ENCODE measurements at regions not wholly inside any gene's neighbourhood (a gene's known extent, or its start where the extent isn't known, plus 50 kb on each side); places are given as distances from the start of the nearest gene placed in this dataset.
"Not testable (repeated sequence)": the region's sequence is repeated elsewhere in the genome, so short reads cannot be mapped to it uniquely, and the experiment has no call there.

- WGBS, 2 experiments (ENCODE audit: insufficient coverage in 2 of 2), result 92 to 100% methylated on average over 1 to 2 of the region's 8 CpGs
- Histone ChIP-seq H3K4me3 (ENCODE audit: extremely low read depth, insufficient read depth, low read length, poor library complexity, severe bottlenecking) (no peak overlapping the region), H3K9me3 (ENCODE audit: control insufficient read depth, low read length) (no peaks in the 10 kb centered on the region)
Measured at GRCh38 chr14:30450631-30451545, 108.1 kb upstream of the G2E3 start.

DNA sequence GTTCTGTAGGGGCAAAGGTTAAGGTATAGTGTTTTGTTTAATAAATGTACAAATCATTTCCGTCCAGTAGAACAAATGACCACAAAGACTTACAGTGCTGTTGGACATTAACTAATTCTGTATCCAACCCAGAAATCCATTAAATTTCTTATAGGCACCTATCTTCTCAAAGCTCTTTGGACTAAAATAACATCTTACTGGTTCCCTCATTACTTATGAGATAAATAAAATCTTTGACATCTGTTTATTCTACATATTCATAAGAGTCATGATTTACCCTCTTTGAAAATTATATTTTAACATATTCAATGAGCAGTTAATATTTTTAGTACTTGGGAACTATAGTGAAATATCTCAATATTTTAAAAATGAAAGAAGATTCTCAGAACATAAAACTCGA, 102.7 kb upstream of the G2E3 start:
- H3K9me3 ChIP-seq (ENCODE audit: control insufficient read depth, low read length), result no peaks in the 10 kb centered on the region
- no peaks in the 10 kb centered on the region for H3K4me1 ChIP-seq (ENCODE audit: control insufficient read depth, insufficient read depth, low read length, poor library complexity, severe bottlenecking)
- no peak overlapping the region for H3K4me3 ChIP-seq (ENCODE audit: extremely low read depth, insufficient read depth, low read length, poor library complexity, severe bottlenecking)
- no peaks in the 10 kb centered on the region for H3K36me3 ChIP-seq (ENCODE audit: control insufficient read depth, insufficient read depth, low read length)
- no CpG with 5 or more reads among the region's 2 CpGs for WGBS, 2 experiments (ENCODE audit: insufficient coverage in 2 of 2)
- H3K27ac ChIP-seq (ENCODE audit: low read depth, low read length, severe bottlenecking), result no peak overlapping the region

More at GRCh38 chr14:30450631-30451545, 108.1 kb upstream of the G2E3 start:
- Histone ChIP-seq H3K4me1 (ENCODE audit: control insufficient read depth, insufficient read depth, low read length, poor library complexity, severe bottlenecking) (no peaks in the 10 kb centered on the region), H3K36me3 (ENCODE audit: control insufficient read depth, insufficient read depth, low read length) (no peaks in the 10 kb centered on the region), H3K27ac (ENCODE audit: low read depth, low read length, severe bottlenecking) (no peak overlapping the region)

DNA sequence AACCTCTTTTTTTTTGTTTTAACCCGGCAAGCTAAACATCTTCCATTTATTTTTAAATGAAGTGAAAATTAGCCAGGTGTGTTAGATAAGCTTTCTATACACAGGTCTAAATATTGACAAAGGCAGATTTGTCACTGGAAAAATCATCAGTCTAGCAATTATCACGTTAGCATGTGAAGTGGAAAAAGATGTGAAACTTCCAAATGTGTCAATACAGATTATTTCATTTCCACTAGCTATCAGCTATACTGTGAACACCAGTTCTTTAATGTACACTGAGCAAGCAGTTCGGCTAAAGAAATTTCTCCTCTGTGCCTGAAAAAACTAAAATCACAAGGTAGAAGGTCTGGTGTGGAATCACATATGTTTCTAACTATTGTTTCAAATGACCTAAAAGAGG, 96.6 kb upstream of the G2E3 start:
- no peaks in the 10 kb centered on the region for H3K36me3 ChIP-seq (ENCODE audit: control insufficient read depth, insufficient read depth, low read length)
- H3K27ac ChIP-seq (ENCODE audit: low read depth, low read length, severe bottlenecking), result no peak overlapping the region
- H3K9me3 ChIP-seq (ENCODE audit: control insufficient read depth, low read length), result no peaks in the 10 kb centered on the region
- no CpG with 5 or more reads among the region's 3 CpGs for WGBS, 2 experiments (ENCODE audit: insufficient coverage in 2 of 2)
- no peak overlapping the region for H3K4me3 ChIP-seq (ENCODE audit: extremely low read depth, insufficient read depth, low read length, poor library complexity, severe bottlenecking)
- no peaks in the 10 kb centered on the region for H3K4me1 ChIP-seq (ENCODE audit: control insufficient read depth, insufficient read depth, low read length, poor library complexity, severe bottlenecking)

GRCh38 chr14:30464481-30464880, 94.5 kb upstream of the G2E3 start:
- no peaks in the 10 kb centered on the region for H3K36me3 ChIP-seq (ENCODE audit: control insufficient read depth, insufficient read depth, low read length)
- H3K9me3 ChIP-seq (ENCODE audit: control insufficient read depth, low read length), result no peaks in the 10 kb centered on the region
- H3K4me3 ChIP-seq (ENCODE audit: extremely low read depth, insufficient read depth, low read length, poor library complexity, severe bottlenecking), result no peak overlapping the region
- no peaks in the 10 kb centered on the region for H3K4me1 ChIP-seq (ENCODE audit: control insufficient read depth, insufficient read depth, low read length, poor library complexity, severe bottlenecking)
- 71% methylated on average over 1 of the region's 1 CpG; no CpG with 5 or more reads in 1 of the 2 experiments for WGBS, 2 experiments (ENCODE audit: insufficient coverage in 2 of 2)
- no peak overlapping the region for H3K27ac ChIP-seq (ENCODE audit: low read depth, low read length, severe bottlenecking)

GRCh38 chr14:30468354-30468753, 90.6 kb upstream of the G2E3 start:
- no peaks in the 10 kb centered on the region for H3K36me3 ChIP-seq (ENCODE audit: control insufficient read depth, insufficient read depth, low read length)
- H3K9me3 ChIP-seq (ENCODE audit: control insufficient read depth, low read length), result no peaks in the 10 kb centered on the region
- no peak overlapping the region for H3K27ac ChIP-seq (ENCODE audit: low read depth, low read length, severe bottlenecking)
- no peaks in the 10 kb centered on the region for H3K4me1 ChIP-seq (ENCODE audit: control insufficient read depth, insufficient read depth, low read length, poor library complexity, severe bottlenecking)
- H3K4me3 ChIP-seq (ENCODE audit: extremely low read depth, insufficient read depth, low read length, poor library complexity, severe bottlenecking), result no peak overlapping the region
- WGBS, 2 experiments (ENCODE audit: insufficient coverage in 2 of 2), result 93 to 100% methylated on average over 3 to 4 of the region's 4 CpGs

DNA sequence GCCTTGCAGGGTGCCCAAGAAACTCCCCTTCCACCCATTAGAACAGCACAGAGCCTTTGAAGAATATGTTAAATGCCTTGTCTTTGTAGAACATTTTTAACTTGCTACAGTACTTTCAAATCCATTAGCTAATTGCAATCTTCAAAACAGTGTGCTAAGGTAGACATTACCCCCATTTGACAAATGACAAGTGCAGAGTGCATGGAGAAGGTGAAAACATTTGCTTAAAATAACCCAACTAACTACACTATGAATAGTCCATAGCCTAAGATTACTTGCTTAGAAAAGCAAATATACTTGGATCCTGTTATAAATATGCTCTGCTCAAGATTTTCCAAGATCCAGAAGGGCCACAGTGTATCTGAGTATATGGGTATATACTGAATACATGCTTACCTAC, 87.0 kb upstream of the G2E3 start:
- Histone ChIP-seq H3K4me3 (ENCODE audit: extremely low read depth, insufficient read depth, low read length, poor library complexity, severe bottlenecking) (no peak overlapping the region), H3K36me3 (ENCODE audit: control insufficient read depth, insufficient read depth, low read length) (no peaks in the 10 kb centered on the region), H3K9me3 (ENCODE audit: control insufficient read depth, low read length) (no peaks in the 10 kb centered on the region), H3K4me1 (ENCODE audit: control insufficient read depth, insufficient read depth, low read length, poor library complexity, severe bottlenecking) (no peaks in the 10 kb centered on the region), H3K27ac (ENCODE audit: low read depth, low read length, severe bottlenecking) (no peak overlapping the region)

GRCh38 chr14:30473846-30474696, 84.9 kb upstream of the G2E3 start:
- not testable (repeated sequence) for H3K4me3 ChIP-seq (ENCODE audit: extremely low read depth, insufficient read depth, low read length, poor library complexity, severe bottlenecking); H3K36me3 ChIP-seq (ENCODE audit: control insufficient read depth, insufficient read depth, low read length); H3K4me1 ChIP-seq (ENCODE audit: control insufficient read depth, insufficient read depth, low read length, poor library complexity, severe bottlenecking); H3K27ac ChIP-seq (ENCODE audit: low read depth, low read length, severe bottlenecking); H3K9me3 ChIP-seq (ENCODE audit: control insufficient read depth, low read length)
- 92 to 98% methylated on average over 5 to 9 of the region's 36 CpGs for WGBS, 2 experiments (ENCODE audit: insufficient coverage in 2 of 2)

GRCh38 chr14:30482276-30482675, 76.7 kb upstream of the G2E3 start:
- no CpG with 5 or more reads among the region's 1 CpG for WGBS, 2 experiments (ENCODE audit: insufficient coverage in 2 of 2)
- H3K27ac ChIP-seq (ENCODE audit: low read depth, low read length, severe bottlenecking), result no peak overlapping the region

DNA sequence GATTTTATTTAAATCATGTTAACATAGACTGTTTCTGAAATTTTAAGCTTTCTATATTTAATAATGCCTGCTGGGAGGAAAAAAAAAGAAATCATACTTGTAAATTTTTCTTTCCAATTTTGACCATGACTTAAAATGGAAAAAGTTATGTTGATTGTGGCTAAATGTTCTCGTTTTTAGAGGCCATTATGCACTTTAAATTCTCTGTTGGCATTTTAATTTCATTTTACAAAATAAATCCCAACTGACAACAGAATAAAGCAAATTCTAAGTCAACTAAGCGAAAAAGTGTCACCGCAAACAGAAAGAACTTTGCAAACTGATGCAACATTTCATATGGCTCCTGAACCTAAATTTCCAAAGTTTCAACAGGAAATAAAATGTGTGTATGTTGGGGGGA, 74.8 kb upstream of the G2E3 start:
- WGBS, 2 experiments (ENCODE audit: insufficient coverage in 2 of 2), result 100% methylated on average over 2 of the region's 3 CpGs
- H3K4me1 ChIP-seq (ENCODE audit: control insufficient read depth, insufficient read depth, low read length, poor library complexity, severe bottlenecking), result no peaks in the 10 kb centered on the region
- no peaks in the 10 kb centered on the region for H3K9me3 ChIP-seq (ENCODE audit: control insufficient read depth, low read length)
- no peaks in the 10 kb centered on the region for H3K36me3 ChIP-seq (ENCODE audit: control insufficient read depth, insufficient read depth, low read length)
- no peak overlapping the region for H3K27ac ChIP-seq (ENCODE audit: low read depth, low read length, severe bottlenecking)
- H3K4me3 ChIP-seq (ENCODE audit: extremely low read depth, insufficient read depth, low read length, poor library complexity, severe bottlenecking), result no peak overlapping the region

More at GRCh38 chr14:30482276-30482675, 76.7 kb upstream of the G2E3 start:
- Histone ChIP-seq H3K9me3 (ENCODE audit: control insufficient read depth, low read length) (no peaks in the 10 kb centered on the region), H3K4me1 (ENCODE audit: control insufficient read depth, insufficient read depth, low read length, poor library complexity, severe bottlenecking) (no peaks in the 10 kb centered on the region), H3K4me3 (ENCODE audit: extremely low read depth, insufficient read depth, low read length, poor library complexity, severe bottlenecking) (no peak overlapping the region), H3K36me3 (ENCODE audit: control insufficient read depth, insufficient read depth, low read length) (no peaks in the 10 kb centered on the region)

DNA sequence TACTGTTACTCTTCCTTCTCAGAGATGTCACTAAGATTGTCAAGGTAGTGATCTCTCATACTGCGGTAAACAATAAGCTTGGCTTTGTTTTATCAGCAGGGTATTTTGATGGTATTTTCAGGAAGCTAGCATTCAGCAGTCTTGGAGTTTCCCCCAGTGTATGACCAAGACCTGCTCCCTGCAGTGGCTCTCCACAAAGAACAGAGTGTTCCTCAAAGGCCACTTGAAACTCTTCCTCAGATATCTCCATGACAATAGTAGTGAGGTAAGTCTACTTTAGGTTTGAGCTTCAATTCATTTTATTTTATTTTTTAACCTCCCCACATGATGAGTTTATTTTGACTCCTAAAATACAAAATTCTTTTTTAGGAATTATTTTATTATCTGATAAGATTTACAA, 74.0 kb upstream of the G2E3 start:
- no peaks in the 10 kb centered on the region for H3K36me3 ChIP-seq (ENCODE audit: control insufficient read depth, insufficient read depth, low read length)
- H3K4me1 ChIP-seq (ENCODE audit: control insufficient read depth, insufficient read depth, low read length, poor library complexity, severe bottlenecking), result no peaks in the 10 kb centered on the region
- 17% methylated on average over 1 of the region's 1 CpG; no CpG with 5 or more reads in 1 of the 2 experiments for WGBS, 2 experiments (ENCODE audit: insufficient coverage in 2 of 2)

More for the DNA sequence above, 74.0 kb upstream of the G2E3 start:
- no peak overlapping the region for H3K27ac ChIP-seq (ENCODE audit: low read depth, low read length, severe bottlenecking)
- no peak overlapping the region for H3K4me3 ChIP-seq (ENCODE audit: extremely low read depth, insufficient read depth, low read length, poor library complexity, severe bottlenecking)
- H3K9me3 ChIP-seq (ENCODE audit: control insufficient read depth, low read length), result no peaks in the 10 kb centered on the region
